SK-N-MC (cell line): ENCODE measurements at regions not wholly inside any gene's neighbourhood (a gene's known extent, or its start where the extent isn't known, plus 50 kb on each side); places are given as distances from the start of the nearest gene placed in this dataset.

Experiments used
- DNase-seq: peaks from one replicate; pipeline ENCODE4 v3.0.0-alpha.2; 2011; ENCODE audit warnings: low read depth, low spot score
- H3K27ac ChIP-seq: fragments of 200-600 bp; sonication (generic); 2 replicates; pipeline ENCODE4 v1.5.1; 2016; ENCODE audit warnings: mixed run types
- H3K36me3 ChIP-seq: fragments of 200-600 bp; sonication (generic); 2 replicates; pipeline ENCODE4 v1.6.1; 2017; ENCODE audit warnings: antibody characterized with exemption, low read length, mixed read lengths; ENCODE audit not compliant: insufficient read depth
- H3K4me3 ChIP-seq: fragments of 200-600 bp; sonication (generic); 2 replicates; pipeline ENCODE4 v1.5.1; 2016
- H3K9ac ChIP-seq: fragments of 200-600 bp; sonication (generic); 2 replicates; pipeline ENCODE4 v1.8.0; 2017; ENCODE audit warnings: mixed run types, mixed read lengths; ENCODE audit not compliant: insufficient read length
- H3K9me3 ChIP-seq: fragments of 200-600 bp; sonication (generic); 2 replicates; pipeline ENCODE4 v1.6.1; 2017; ENCODE audit warnings: low read depth, mild to moderate bottlenecking, antibody characterized with exemption, low read length, moderate library complexity, mixed read lengths
- EZH2 ChIP-seq: fragments of 200-600 bp; sonication (generic); IDR thresholded peaks from one replicate; pipeline ENCODE4 v1.6.1; 2017; ENCODE audit warnings: antibody characterized with exemption
- FOXP2 ChIP-seq: optimal IDR thresholded peaks from 2 replicates; pipeline ENCODE3; 2011; ENCODE audit warnings: mild to moderate bottlenecking, moderate library complexity; ENCODE audit not compliant: insufficient read depth; ENCODE audit errors: extremely low read length, control extremely low read depth
- POLR2AphosphoS5 ChIP-seq: IDR thresholded peaks from 2 replicates; pipeline ENCODE4 v1.6.1; 2012; ENCODE audit warnings: mild to moderate bottlenecking, low read depth, low read length, borderline replicate concordance

DNA sequence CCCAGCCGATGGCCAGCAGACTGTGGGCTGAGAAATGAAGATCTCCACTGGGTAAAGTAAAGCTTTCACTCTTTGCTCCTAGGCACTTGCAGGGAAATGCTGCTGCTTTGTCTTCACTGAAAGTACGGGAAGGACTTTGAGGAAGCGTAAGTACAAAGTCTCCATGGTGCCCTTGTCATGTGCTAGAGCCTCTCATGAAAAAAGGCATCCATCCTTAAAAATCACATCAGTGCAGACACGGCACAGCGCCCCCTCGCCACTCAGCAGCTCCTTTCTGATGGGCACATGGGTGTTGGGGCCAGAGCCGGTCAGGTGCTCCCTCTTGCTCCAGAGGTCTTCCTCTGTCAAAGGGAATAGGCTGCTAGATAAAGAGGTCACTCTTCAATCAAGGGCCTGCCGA, 87.8 kb upstream of the CALM2 start:
- H3K9ac ChIP-seq: no peak overlapping the region
- no peaks in the 10 kb centered on the region for H3K9me3 ChIP-seq
- H3K36me3 ChIP-seq: no peaks in the 10 kb centered on the region
- TF ChIP-seq POLR2AphosphoS5 (no peak), FOXP2 (no peak), EZH2 (no peak)
- no peak for DNase-seq
- no peak overlapping the region for H3K27ac ChIP-seq
- no peak overlapping the region for H3K4me3 ChIP-seq

DNA sequence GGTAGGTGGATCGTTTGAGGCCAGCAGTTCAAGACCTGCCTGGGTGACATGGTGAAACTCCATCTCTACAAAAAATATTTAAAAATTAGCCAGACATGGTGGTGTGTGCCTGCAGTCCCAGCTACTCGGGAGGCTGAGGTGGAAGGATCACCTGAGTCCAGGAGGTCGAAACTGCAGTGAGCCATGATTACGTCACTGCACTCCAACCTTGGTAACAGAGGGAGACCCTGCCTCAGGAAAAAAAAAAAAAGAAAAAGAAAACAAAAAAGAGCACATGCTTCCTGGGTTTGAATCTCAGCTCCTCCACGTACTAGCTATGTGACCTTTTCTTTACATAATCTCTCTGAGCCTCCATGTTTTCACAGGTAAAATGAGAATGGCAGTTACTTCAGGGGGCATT, 86.3 kb upstream of the CALM2 start:
- no peaks in the 10 kb centered on the region for H3K9me3 ChIP-seq
- no peak overlapping the region for H3K27ac ChIP-seq
- no peaks in the 10 kb centered on the region for H3K36me3 ChIP-seq
- DNase-seq: no peak
- H3K4me3 ChIP-seq: no peak overlapping the region
- no peak overlapping the region for H3K9ac ChIP-seq
- TF ChIP-seq EZH2: no peak
- TF ChIP-seq POLR2AphosphoS5: no peak
- TF ChIP-seq FOXP2: no peak

DNA sequence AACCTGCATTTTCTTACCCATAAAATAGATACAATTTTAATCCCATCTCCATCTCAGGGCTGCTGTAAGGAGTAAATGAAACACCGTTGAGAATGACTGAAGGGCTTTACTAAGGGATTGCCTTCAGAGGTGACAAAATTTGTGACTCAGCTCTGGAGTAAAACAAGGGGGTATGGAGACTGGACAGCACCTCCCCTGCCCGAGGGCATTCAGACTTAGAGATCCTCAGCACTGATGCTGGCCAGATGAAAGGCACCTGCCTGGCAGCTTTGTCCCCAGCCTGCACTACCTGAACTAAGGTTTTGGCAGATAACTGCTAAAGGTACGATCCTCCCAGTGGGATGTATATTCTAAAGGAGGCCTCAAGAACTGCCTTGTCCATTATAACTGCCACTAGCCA, 84.7 kb upstream of the CALM2 start:
- H3K9me3 ChIP-seq: no peaks in the 10 kb centered on the region
- no peak for DNase-seq
- H3K36me3 ChIP-seq: no peaks in the 10 kb centered on the region
- no peak overlapping the region for H3K4me3 ChIP-seq
- no peak overlapping the region for H3K9ac ChIP-seq
- TF ChIP-seq EZH2 (no peak), FOXP2 (no peak), POLR2AphosphoS5 (no peak)
- no peak overlapping the region for H3K27ac ChIP-seq

DNA sequence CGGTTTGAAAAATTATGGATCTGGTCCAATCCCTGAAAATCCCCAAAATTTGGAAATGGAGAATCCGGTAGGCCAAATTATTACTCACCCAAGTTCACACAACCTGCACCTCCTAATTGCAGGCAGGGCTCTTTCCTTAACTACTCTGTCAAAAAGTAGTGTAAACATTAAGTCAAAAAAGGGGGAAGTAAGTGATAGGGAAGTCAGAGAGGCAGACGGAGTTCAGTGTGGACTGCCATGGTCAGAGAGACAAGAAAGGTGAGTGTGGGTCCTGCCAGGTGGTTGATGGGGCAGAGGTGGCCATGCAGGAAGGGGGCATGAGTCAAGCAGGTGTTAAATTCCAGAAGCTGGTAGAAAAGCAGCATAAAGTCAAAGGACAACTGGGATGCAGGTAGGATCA, 83.5 kb upstream of the CALM2 start:
- no peak overlapping the region for H3K9ac ChIP-seq
- H3K27ac ChIP-seq: no peak overlapping the region
- no peak for DNase-seq
- H3K36me3 ChIP-seq: no peaks in the 10 kb centered on the region
- TF ChIP-seq FOXP2: no peak
- TF ChIP-seq EZH2: no peak
- no peaks in the 10 kb centered on the region for H3K9me3 ChIP-seq
- no peak overlapping the region for H3K4me3 ChIP-seq

DNA sequence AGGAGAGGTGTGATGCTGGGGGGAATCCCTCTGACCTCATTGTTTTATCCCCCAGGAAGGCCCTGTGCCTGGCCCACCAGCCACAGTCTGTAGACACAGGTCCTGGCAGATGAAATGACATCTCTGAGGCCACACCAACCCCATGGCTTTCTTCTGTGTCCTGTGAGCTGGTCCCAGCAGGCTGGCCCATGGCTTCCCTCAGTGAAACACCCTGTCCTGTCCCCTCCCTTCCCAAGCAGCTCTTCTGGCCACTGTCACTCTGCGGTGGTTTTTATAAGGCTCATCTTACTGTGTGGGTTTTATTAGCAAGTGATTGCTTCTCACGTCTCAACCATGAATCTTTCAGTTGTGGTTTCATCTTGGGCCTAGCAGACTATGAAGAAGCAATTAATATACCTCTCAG, 81.6 kb upstream of the CALM2 start:
- H3K9me3 ChIP-seq: no peaks in the 10 kb centered on the region
- TF ChIP-seq EZH2 (no peak), FOXP2 (no peak), POLR2AphosphoS5 (no peak)
- H3K4me3 ChIP-seq: no peak overlapping the region
- H3K36me3 ChIP-seq: no peaks in the 10 kb centered on the region
- DNase-seq: no peak
- no peak overlapping the region for H3K27ac ChIP-seq
- no peak overlapping the region for H3K9ac ChIP-seq

DNA sequence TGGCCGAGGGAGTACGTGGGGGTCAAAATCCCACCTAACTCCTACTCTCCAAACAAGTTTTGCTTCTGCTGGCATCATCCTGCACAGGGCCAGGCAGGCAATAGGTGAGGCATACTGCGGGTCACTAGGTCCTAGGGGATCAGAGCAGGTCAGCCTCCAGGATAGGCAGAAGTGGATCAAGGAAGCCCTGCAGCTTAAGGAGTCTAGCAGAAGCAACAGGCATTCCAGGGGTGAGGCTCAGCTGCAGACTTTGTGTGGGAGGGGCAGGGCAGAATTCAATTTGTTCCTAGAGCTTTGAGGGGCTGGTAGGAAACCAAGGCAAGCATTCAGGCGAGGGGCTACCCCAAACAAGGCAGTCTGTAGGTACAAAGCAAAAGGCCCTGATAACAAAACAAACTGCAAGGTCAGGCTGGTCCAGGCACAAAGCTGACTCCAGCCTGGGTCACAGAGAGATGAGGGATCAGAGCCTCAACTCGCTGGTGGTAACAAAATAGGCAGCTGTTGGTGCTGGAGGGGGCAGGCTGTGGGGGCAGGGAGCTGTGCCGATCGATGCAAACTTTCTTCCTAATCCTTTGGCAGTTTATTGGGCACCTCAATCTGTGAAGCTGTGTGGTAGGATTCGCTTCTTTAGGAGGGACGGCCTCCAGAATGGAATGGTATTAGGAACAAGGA, 80.2 kb upstream of the CALM2 start:
- no peak overlapping the region for H3K9ac ChIP-seq
- H3K9me3 ChIP-seq: no peaks in the 10 kb centered on the region
- H3K36me3 ChIP-seq: no peaks in the 10 kb centered on the region
- DNase-seq: no peak
- TF ChIP-seq EZH2: no peak
- no peak for TF ChIP-seq POLR2AphosphoS5
- no peak for TF ChIP-seq FOXP2
- H3K27ac ChIP-seq: no peak overlapping the region
- no peak overlapping the region for H3K4me3 ChIP-seq

DNA sequence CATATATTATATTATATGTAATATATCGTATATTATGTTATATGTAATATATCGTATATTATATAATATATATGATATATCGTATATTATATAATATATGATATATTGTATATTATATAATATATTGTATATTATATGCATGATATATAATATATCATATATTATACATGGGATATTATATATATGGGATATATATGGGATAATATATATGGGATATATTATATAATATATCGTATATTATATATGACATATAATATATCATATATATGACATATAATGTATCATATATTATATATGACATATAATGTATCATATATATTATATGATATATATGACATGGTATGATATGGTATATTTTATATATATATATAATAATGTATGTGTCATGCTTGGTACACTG, 79.5 kb upstream of the CALM2 start:
- no peak for DNase-seq
- no peak overlapping the region for H3K4me3 ChIP-seq
- no peaks in the 10 kb centered on the region for H3K36me3 ChIP-seq
- H3K9me3 ChIP-seq: no peaks in the 10 kb centered on the region
- H3K9ac ChIP-seq: no peak overlapping the region
- no peak overlapping the region for H3K27ac ChIP-seq
- TF ChIP-seq POLR2AphosphoS5: no peak
- TF ChIP-seq FOXP2: no peak
- TF ChIP-seq EZH2: no peak

DNA sequence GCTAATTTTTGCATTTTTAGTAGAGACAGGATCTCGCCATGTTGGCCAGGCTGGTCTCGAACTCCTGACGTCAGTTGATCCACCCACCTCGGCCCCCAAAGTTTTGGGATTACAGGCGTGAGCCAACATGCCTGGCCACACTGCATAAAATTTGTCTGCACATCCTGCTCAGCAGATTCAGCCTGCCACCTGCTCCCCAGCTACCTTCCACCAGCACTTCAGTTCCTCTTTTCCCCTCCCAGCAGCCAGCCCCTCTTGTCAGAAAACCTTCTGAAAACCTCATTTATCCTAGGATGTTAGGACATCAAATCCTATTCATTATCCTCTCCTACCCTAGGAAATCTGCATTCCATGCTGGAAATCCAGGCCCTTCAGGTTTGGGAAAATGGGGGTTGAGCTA, 78.2 kb upstream of the CALM2 start:
- no peak for DNase-seq
- Histone ChIP-seq H3K36me3 (no peaks in the 10 kb centered on the region), H3K9me3 (no peaks in the 10 kb centered on the region), H3K27ac (no peak overlapping the region), H3K4me3 (no peak overlapping the region), H3K9ac (no peak overlapping the region)
- no peak for TF ChIP-seq EZH2
- no peak for TF ChIP-seq POLR2AphosphoS5
- TF ChIP-seq FOXP2: no peak

DNA sequence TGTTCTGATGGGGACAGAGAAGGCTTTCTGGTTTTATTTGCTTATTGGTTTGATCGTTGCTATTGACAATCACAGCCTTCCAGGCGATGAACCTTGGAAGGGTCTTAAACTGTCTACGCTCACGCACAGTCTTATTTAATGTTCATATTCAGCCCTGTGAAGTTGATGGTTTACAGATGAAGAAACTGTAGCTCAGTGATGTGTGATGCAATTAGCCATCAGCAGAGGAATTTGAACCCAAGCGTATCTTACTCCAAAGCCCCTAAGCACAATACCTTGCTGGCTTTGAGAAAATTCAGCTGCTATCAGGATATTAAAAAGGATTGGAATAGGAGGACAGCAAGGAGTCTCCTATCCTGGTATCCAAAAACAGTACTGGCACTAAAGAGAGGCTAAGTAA, 77.1 kb upstream of the CALM2 start:
- no peak overlapping the region for H3K9ac ChIP-seq
- no peak overlapping the region for H3K4me3 ChIP-seq
- DNase-seq: no peak
- no peak overlapping the region for H3K27ac ChIP-seq
- no peak for TF ChIP-seq POLR2AphosphoS5
- TF ChIP-seq EZH2: no peak
- TF ChIP-seq FOXP2: no peak
- H3K36me3 ChIP-seq: no peaks in the 10 kb centered on the region
- no peaks in the 10 kb centered on the region for H3K9me3 ChIP-seq
